Small intestine (tissue), 7 donors: ENCODE measurements at regions not wholly inside any gene's neighbourhood (a gene's known extent, or its start where the extent isn't known, plus 50 kb on each side); places are given as distances from the start of the nearest gene placed in this dataset.

Source experiments
- DNase-seq, 2 donors: peaks; one replicate each; pipeline versions ENCODE4 v3.0.0 to v3.0.0-alpha.2; 2013
- FAIRE-seq: peaks from 2 replicates; lab custom pipeline; 2012; peaks lifted over from hg19 to GRCh38; lab: Jason Lieb, UNC
- H3K27ac ChIP-seq, 3 donors: one replicate each; pipeline ENCODE4 v1.5.1; 2013; ENCODE audit warnings: low read length in 2 of 3, mild to moderate bottlenecking in 2 of 3, control low read depth in 1 of 3, inconsistent platforms in 1 of 3, low read depth in 1 of 3, moderate library complexity in 1 of 3
- H3K27me3 ChIP-seq, 3 donors: one replicate each; pipeline ENCODE4 v1.6.1; 2013; ENCODE audit warnings: low read length in 3 of 3, inconsistent platforms in 1 of 3; ENCODE audit not compliant: control insufficient read depth in 3 of 3, insufficient read depth in 3 of 3
- H3K36me3 ChIP-seq, 3 donors: one replicate each; pipeline ENCODE4 v1.6.1; 2013; ENCODE audit warnings: low read length in 3 of 3, inconsistent platforms in 1 of 3, low read depth in 1 of 3, mild to moderate bottlenecking in 1 of 3, moderate library complexity in 1 of 3; ENCODE audit not compliant: control insufficient read depth in 3 of 3, insufficient read depth in 2 of 3
- H3K4me1 ChIP-seq, 3 donors: one replicate each; pipeline ENCODE4 v1.6.1; 2013; ENCODE audit warnings: low read length in 2 of 3, inconsistent platforms in 1 of 3, low read depth in 1 of 3, mild to moderate bottlenecking in 1 of 3, moderate library complexity in 1 of 3; ENCODE audit not compliant: control insufficient read depth in 3 of 3, insufficient read depth in 2 of 3
- H3K4me3 ChIP-seq, 3 donors: one replicate each; pipeline ENCODE4 v1.5.1; 2013; ENCODE audit warnings: low read length in 3 of 3, control low read depth in 1 of 3, inconsistent platforms in 1 of 3, low read depth in 1 of 3, mild to moderate bottlenecking in 1 of 3, moderate library complexity in 1 of 3
- H3K9me3 ChIP-seq, 2 donors: one replicate each; pipeline ENCODE4 v1.6.1; 2013; ENCODE audit warnings: low read depth in 1 of 2, low read length in 1 of 2; ENCODE audit not compliant: control insufficient read depth in 2 of 2, insufficient read depth in 1 of 2
- WGBS, 3 donors: extraction: QIAGEN DNeasy Blood & Tissue Kit; methylation state at CpG; one replicate each; pipeline ENCODE4 v1.1.7; 2013; 5-methylcytosine and 5-hydroxymethylcytosine counted together
- donor health status: healthy with polysubstance abuse.
- donor health status: control.
- donor health status: control.
- donor health status: Bipolar disorder and iron deficiency.
- donor health status: healthy.

- 84 to 86% (median 86%) methylated on average over 12 of the region's 12 CpGs for WGBS, 3 donors
- Histone ChIP-seq H3K36me3 (no peaks in the 10 kb centered on the region), H3K4me1 (no peaks in the 10 kb centered on the region), H3K4me3 (no peak overlapping the region), H3K27me3 (no peaks in the 10 kb centered on the region), H3K9me3 (no peaks in the 10 kb centered on the region), H3K27ac (no peak overlapping the region)
- DNase-seq: no peak
- FAIRE-seq: no peak
These were observed 124.6 kb upstream of the CDH4 start for GRCh38 chr20:61127311-61128039.

DNA sequence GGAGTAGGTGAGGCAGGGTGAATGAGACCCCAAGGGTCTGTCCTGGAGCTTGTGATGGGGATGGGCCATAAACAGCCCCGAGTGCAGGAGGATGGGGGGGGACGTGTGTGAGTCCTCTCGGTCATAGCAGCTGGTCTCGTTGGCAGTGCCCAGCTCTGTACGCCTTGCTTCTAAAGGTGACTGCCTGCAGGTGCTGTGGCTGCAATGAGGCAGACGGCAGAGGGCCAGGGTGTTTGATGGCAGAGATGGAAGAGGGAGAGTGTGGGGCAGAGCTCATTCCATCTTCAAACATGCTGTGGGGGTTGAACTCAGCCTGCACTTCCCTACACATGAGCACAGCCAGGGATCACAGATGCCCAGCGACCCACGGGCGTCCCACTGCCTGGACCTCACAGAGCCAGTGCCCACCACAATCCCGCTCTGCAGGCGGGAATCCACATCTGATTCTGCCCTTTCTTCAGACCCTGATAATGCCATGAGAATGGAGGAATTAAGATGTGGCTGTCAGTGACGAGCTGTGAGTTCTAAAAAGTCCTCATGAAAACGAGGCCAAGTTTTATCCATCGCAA, 123.3 kb upstream of the CDH4 start:
- no peak overlapping the region for H3K27ac ChIP-seq
- no peaks in the 10 kb centered on the region for H3K4me1 ChIP-seq
- 74 to 77% (median 76%) methylated on average over 14 of the region's 14 CpGs for WGBS, 3 donors
- no peaks in the 10 kb centered on the region for H3K9me3 ChIP-seq
- no peak for DNase-seq
- no peaks in the 10 kb centered on the region for H3K27me3 ChIP-seq
- FAIRE-seq: no peak
- H3K4me3 ChIP-seq: no peak overlapping the region
- no peaks in the 10 kb centered on the region for H3K36me3 ChIP-seq

DNA sequence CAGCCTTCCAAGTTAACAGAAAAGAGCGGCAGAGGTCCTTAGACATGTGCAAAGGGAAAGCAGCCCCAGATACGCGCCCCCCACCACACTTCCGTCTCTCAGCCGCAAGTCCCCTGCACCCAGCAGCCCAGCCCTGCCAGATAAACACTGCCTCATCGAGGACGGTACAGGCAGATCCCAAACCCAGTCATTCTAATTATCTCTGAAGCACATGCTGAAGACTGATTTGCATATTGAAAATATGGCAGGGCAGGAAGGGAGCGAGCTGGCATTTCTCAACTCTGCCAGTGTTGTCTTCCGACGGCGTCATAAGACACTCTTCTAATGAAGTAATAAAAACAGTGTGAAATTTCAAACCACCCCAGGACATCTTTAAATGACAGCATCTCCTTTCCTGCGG, 122.8 kb upstream of the CDH4 start:
- Histone ChIP-seq H3K27ac (no peak overlapping the region), H3K4me1 (no peaks in the 10 kb centered on the region), H3K9me3 (no peaks in the 10 kb centered on the region), H3K27me3 (no peaks in the 10 kb centered on the region), H3K36me3 (no peaks in the 10 kb centered on the region), H3K4me3 (no peak overlapping the region)
- 37 to 49% (median 47%) methylated on average over 12 of the region's 12 CpGs for WGBS, 3 donors
- FAIRE-seq (no peak), DNase-seq (no peak)

DNA sequence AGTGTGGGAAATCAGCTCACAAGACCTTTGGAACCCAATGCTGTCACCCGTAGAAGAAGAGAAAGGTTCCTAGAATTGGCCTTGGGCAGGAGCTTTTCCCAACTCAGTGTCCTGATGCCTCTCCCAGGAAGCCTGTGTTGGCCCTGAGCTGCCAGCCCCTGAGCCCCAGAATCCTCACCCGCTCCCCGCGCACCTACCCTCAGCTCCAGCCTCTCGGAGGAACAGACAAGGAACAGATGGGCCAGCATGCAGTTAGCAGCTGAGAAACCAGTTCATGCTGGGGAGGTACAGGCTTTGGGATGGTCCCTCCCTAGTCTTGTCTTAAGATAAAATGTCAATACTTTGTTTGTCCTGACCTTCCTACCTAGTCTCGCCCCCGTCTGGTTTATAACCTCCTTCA, 121.9 kb upstream of the CDH4 start:
- no peaks in the 10 kb centered on the region for H3K27me3 ChIP-seq
- H3K9me3 ChIP-seq: no peaks in the 10 kb centered on the region
- no peaks in the 10 kb centered on the region for H3K36me3 ChIP-seq
- H3K4me1 ChIP-seq: no peaks in the 10 kb centered on the region
- FAIRE-seq: no peak
- no peak overlapping the region for H3K27ac ChIP-seq
- no peak overlapping the region for H3K4me3 ChIP-seq
- DNase-seq: no peak
- 73 to 82% (median 78%) methylated on average over 7 of the region's 7 CpGs for WGBS, 3 donors

- H3K4me1 ChIP-seq: no peaks in the 10 kb centered on the region
- 81 to 90% (median 85%) methylated on average over 9 of the region's 9 CpGs for WGBS, 3 donors
These were observed 120.1 kb upstream of the CDH4 start for GRCh38 chr20:61131944-61132343.

GRCh38 chr20:61133611-61134010, 118.5 kb upstream of the CDH4 start:
- H3K4me1 ChIP-seq: no peaks in the 10 kb centered on the region
- H3K27me3 ChIP-seq: no peaks in the 10 kb centered on the region
- DNase-seq (no peak), FAIRE-seq (no peak)
- WGBS, 3 donors: 70 to 78% (median 72%) methylated on average over 6 of the region's 6 CpGs
- H3K4me3 ChIP-seq: no peak overlapping the region
- H3K9me3 ChIP-seq: no peaks in the 10 kb centered on the region
- H3K36me3 ChIP-seq: no peaks in the 10 kb centered on the region
- no peak overlapping the region for H3K27ac ChIP-seq

More at GRCh38 chr20:61131944-61132343, 120.1 kb upstream of the CDH4 start:
- H3K4me3 ChIP-seq: no peak overlapping the region
- H3K36me3 ChIP-seq: no peaks in the 10 kb centered on the region
- no peaks in the 10 kb centered on the region for H3K27me3 ChIP-seq
- FAIRE-seq (no peak), DNase-seq (no peak)
- H3K9me3 ChIP-seq: no peaks in the 10 kb centered on the region
- no peak overlapping the region for H3K27ac ChIP-seq

DNA sequence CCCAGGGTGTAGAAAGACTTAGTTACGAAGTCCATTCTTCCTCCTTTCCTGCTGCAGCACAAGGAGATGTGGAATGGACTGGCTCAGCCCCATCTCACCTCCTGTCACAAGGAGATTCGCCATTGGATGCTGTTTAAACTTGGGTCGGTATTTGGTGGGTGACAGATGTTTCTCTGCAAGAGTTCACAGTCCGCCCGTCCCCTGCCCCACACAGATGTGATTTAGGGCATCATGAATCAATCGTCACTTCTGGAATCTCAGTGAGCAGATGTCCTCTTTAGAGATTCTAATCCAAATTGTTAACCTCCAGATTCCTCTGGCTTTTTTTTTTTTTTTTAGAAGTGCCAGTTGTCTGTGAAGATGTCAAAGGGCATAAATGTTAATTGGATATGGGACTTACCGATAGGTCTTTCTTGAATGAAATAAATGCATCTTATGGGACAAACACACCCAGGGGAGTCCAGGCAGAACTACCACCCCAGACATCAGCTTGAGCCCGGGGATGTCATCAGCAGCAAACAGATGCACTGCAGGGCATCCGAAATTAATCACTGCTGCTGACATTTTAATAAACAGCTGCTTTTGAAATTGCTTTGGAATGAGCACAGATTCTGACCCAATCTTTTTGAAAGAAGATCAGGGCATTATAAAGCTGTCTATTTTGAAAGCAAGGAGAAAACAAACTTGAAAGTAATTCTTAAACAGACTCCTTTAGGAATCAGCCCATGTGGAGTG, 117.6 kb upstream of the CDH4 start:
- DNase-seq: no peak
- no peak overlapping the region for H3K27ac ChIP-seq
- H3K27me3 ChIP-seq: no peaks in the 10 kb centered on the region
- no peaks in the 10 kb centered on the region for H3K9me3 ChIP-seq
- no peak overlapping the region for H3K4me3 ChIP-seq
- 45 to 74% (median 60%) methylated on average over 9 of the region's 9 CpGs for WGBS, 3 donors
- no peak for FAIRE-seq
- no peaks in the 10 kb centered on the region for H3K4me1 ChIP-seq
- no peaks in the 10 kb centered on the region for H3K36me3 ChIP-seq

- Histone ChIP-seq H3K4me3 (no peak overlapping the region), H3K9me3 (no peaks in the 10 kb centered on the region), H3K36me3 (no peaks in the 10 kb centered on the region), H3K4me1 (no peaks in the 10 kb centered on the region), H3K27me3 (no peaks in the 10 kb centered on the region), H3K27ac (no peak overlapping the region)
- 66 to 80% (median 77%) methylated on average over 11 of the region's 11 CpGs for WGBS, 3 donors
- FAIRE-seq (no peak), DNase-seq (no peak)
These were observed 116.8 kb upstream of the CDH4 start for GRCh38 chr20:61135266-61135665.
